Ectodermal cell (in vitro differentiated cells): ENCODE measurements at regions not wholly inside any gene's neighbourhood (a gene's known extent, or its start where the extent isn't known, plus 50 kb on each side); places are given as distances from the start of the nearest gene placed in this dataset.

Experiments
- H3K27ac ChIP-seq: 2 replicates; pipeline ENCODE4 v1.7.0; 2013; ENCODE audit warnings: mild to moderate bottlenecking, low read depth, low read length; ENCODE audit not compliant: insufficient read depth, poor library complexity, severe bottlenecking
- H3K27me3 ChIP-seq: 2 replicates; pipeline ENCODE4 v1.7.0; 2013; ENCODE audit warnings: mild to moderate bottlenecking, low read length; ENCODE audit not compliant: insufficient read depth, control insufficient read depth, poor library complexity, severe bottlenecking
- H3K36me3 ChIP-seq: one replicate; pipeline ENCODE4 v1.7.0; 2013; ENCODE audit warnings: low read length; ENCODE audit not compliant: control insufficient read depth, insufficient read depth
- H3K4me1 ChIP-seq: one replicate; pipeline ENCODE4 v1.7.0; 2013; ENCODE audit warnings: low read length; ENCODE audit not compliant: control insufficient read depth, insufficient read depth
- H3K4me3 ChIP-seq: 2 replicates; pipeline ENCODE4 v1.7.0; 2013; ENCODE audit warnings: low read depth, low read length, control low read depth; ENCODE audit not compliant: insufficient read depth
- H3K9me3 ChIP-seq: 2 replicates; pipeline ENCODE4 v1.7.0; 2013; ENCODE audit warnings: mild to moderate bottlenecking, low read length, moderate library complexity; ENCODE audit not compliant: control insufficient read depth
- WGBS, 2 experiments: methylation state at CpG; one replicate each; pipeline ENCODE4 v1.1.7; 2013; ENCODE audit warnings: missing lambda C conversion rate in 2 of 2; 5-methylcytosine and 5-hydroxymethylcytosine counted together

DNA sequence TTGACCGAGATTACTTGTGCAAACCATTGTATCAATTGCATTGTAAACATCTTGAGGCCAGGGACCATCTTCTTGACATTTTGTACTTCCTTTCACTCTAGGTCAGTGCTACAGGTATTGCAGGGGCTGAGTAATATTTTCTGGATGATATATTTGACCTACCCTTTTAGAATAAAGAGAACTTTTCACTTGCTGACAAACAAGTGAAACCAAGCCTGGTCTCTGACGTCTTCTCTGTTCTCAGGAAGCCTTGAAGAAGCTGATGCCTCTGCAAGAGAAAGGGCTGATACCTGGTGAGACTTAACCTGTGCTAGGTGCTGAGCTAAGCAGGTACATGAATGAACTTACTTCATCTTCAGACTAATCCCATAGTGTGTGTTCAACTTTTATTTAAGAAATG is 60.5 kb upstream of the GGTLC1 start:
- Histone ChIP-seq H3K27me3 (no peaks in the 10 kb centered on the region), H3K36me3 (no peaks in the 10 kb centered on the region), H3K4me3 (no peak overlapping the region), H3K9me3 (no peaks in the 10 kb centered on the region), H3K27ac (no peak overlapping the region), H3K4me1 (no peaks in the 10 kb centered on the region)
- WGBS, 2 experiments, result 92 to 96% methylated on average over 2 of the region's 2 CpGs

DNA sequence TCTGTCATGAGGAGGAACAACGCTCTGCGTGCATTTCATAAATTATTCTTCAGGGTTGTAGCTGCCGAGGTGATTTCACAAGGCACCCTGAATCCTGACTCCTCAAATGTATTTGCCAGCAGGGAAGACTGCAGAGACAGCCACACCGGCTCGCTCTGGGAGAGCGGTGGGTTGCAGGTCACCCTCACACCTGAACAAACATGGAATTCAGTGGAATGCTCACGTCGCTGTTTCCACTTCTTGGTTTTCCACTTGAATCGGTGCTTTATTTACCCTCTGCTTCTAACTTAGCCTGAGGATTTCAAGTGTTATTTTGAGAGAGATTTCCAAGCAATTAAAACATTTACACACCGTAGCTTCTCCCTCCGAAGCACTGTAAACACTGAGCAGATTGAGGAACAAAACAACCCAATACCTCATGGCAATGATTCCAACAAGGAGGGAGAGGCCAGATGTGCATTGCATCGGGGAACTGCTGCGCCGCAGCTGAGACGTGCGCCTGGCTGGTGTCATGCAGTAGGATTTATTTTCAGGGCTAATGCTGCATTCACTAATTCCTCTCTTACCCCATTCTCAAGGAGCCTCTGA is 59.5 kb upstream of the GGTLC1 start:
- Histone ChIP-seq H3K4me1 (no peaks in the 10 kb centered on the region), H3K27ac (no peak overlapping the region), H3K36me3 (no peaks in the 10 kb centered on the region), H3K4me3 (no peak overlapping the region), H3K9me3 (no peaks in the 10 kb centered on the region), H3K27me3 (no peaks in the 10 kb centered on the region)
- WGBS, 2 experiments, result 94 to 95% methylated on average over 16 of the region's 16 CpGs

DNA sequence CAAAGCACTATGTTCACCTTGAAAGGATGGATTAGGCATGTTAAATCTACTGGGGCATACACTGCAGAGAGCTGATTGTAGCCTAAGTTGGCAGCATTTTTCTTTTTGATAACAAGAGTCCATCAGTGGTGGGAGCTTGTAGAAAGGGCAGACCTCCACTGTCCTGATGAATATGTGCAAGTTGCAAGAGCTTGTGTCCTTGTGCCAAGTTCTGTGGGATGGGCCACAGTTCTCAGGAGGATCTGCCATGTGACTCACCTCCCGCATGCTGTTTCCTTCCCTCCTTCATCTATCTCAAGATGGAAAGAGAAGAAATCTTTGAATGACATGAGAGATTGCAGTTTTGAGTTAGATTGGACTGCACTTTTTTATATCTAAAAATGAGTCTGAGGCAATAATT is 58.3 kb upstream of the GGTLC1 start:
- Histone ChIP-seq H3K9me3 (no peaks in the 10 kb centered on the region), H3K4me1 (no peaks in the 10 kb centered on the region), H3K36me3 (no peaks in the 10 kb centered on the region), H3K27ac (no peak overlapping the region), H3K4me3 (no peak overlapping the region), H3K27me3 (no peaks in the 10 kb centered on the region)
- 100% methylated on average over 1 of the region's 1 CpG; no CpG with 5 or more reads in 1 of the 2 experiments for WGBS, 2 experiments

DNA sequence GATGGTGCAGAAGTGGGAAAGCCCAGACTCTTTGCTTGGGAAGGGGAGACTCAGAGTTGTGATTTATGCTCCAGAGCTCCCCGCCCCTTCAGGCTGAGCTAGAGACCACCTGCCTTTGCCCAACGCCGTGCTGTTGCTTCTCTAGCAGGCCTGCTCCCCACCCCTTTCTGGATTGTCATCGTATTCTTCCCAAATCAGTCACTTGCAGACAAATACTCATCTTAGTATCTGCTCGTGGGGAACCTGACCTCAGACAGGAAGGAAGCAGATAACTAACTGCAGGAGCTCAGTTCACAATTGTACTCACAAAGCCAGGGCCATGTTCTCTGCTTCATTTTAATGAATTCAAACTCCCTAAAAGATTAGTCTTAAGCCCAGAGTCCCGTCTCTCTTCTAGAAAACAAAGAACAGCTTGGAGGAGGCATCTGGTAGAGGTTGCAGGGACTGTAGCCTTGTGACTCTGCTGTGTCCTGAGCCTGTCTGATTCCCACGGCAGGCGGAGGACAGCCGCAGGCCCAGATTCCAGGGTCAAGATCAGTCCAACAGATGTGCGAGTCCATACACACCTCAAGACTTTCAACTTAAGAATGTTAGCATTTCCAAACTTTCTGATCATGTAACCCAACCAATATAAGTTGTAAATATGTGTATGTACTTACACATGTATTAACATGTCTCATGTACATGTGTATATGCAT is 57.2 kb upstream of the GGTLC1 start:
- Histone ChIP-seq H3K36me3 (no peaks in the 10 kb centered on the region), H3K9me3 (no peaks in the 10 kb centered on the region), H3K4me1 (no peaks in the 10 kb centered on the region), H3K4me3 (no peak overlapping the region), H3K27ac (no peak overlapping the region), H3K27me3 (no peaks in the 10 kb centered on the region)
- 85 to 91% methylated on average over 10 of the region's 10 CpGs for WGBS, 2 experiments

DNA sequence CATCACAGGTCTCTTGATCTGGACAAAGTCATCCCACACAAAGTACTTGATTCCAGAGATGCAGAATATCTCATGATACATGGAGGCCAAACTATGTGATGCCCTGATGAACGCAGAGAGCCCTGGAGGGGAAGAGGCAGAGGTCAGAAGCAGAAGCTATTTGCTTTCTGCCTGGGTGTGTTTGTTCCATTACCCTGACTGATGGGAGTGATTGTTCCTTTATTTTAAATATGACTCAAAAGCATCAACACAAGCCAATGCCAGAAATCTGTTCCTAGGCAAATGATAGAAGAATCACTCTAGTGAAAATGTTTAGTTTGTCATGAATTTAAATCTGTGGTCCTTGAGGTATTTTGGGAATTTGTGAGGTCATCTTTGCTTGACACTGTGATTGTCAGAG is 54.7 kb upstream of the GGTLC1 start:
- Histone ChIP-seq H3K27me3 (no peaks in the 10 kb centered on the region), H3K27ac (no peak overlapping the region), H3K4me1 (no peaks in the 10 kb centered on the region), H3K36me3 (no peaks in the 10 kb centered on the region), H3K9me3 (no peaks in the 10 kb centered on the region), H3K4me3 (no peak overlapping the region)
- WGBS, 2 experiments, result 87 to 92% methylated on average over 1 of the region's 1 CpG

DNA sequence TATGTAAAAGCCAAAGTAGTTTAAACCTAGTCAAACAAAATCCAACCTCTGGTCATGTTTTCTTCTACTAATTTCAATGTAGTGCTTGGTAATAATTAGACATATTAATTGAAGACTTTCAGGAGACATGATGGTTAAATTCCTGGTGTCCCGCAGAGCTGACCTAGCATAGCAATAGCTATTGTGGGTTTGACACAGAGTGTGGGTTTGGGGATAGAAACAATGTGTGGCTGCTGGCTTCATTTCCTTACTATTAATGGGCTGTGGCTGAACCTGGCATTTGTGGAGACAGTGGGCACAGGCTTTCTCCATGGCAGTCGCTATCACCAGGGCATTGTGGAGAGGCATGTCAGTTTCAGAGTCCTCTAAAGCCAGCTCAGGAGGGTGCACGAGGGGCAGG is 54.1 kb upstream of the GGTLC1 start:
- H3K4me1 ChIP-seq, result no peaks in the 10 kb centered on the region
- no peaks in the 10 kb centered on the region for H3K9me3 ChIP-seq
- no peak overlapping the region for H3K27ac ChIP-seq
- no peaks in the 10 kb centered on the region for H3K36me3 ChIP-seq
- WGBS, 2 experiments, result 85 to 92% methylated on average over 3 of the region's 3 CpGs
- H3K4me3 ChIP-seq, result no peak overlapping the region
- H3K27me3 ChIP-seq, result no peaks in the 10 kb centered on the region

DNA sequence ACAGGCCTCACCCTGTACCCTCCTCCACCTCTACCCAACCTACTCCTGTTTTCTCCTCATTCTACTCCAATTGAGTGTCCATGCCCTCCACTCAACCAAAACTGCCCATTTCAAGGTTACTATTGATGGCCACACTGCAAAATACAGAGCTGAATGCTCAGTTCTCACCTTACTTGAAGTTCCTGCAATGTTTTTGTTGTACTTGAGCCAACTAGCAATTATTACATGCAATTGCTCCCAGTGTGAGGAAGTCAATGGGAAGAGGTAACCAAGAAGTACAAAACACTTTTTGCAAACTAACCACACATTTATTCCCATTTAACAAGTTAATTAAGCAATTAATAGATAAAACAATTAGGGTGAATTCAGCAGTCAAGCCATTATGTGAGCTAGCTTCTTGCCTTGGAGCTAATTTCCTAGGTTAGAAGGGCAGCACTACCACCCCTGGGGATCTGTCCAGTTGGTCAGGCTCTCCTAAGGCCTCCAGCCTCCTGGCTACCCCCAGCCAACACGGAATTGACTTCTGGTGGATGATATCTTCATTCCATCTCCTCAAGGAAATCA is 52.4 kb upstream of the GGTLC1 start:
- 90% methylated on average over 1 of the region's 1 CpG for WGBS, 2 experiments
- no peak overlapping the region for H3K27ac ChIP-seq
- H3K36me3 ChIP-seq, result no peaks in the 10 kb centered on the region
- H3K9me3 ChIP-seq, result no peaks in the 10 kb centered on the region
- H3K4me3 ChIP-seq, result no peak overlapping the region
- no peaks in the 10 kb centered on the region for H3K27me3 ChIP-seq
- H3K4me1 ChIP-seq, result no peaks in the 10 kb centered on the region

DNA sequence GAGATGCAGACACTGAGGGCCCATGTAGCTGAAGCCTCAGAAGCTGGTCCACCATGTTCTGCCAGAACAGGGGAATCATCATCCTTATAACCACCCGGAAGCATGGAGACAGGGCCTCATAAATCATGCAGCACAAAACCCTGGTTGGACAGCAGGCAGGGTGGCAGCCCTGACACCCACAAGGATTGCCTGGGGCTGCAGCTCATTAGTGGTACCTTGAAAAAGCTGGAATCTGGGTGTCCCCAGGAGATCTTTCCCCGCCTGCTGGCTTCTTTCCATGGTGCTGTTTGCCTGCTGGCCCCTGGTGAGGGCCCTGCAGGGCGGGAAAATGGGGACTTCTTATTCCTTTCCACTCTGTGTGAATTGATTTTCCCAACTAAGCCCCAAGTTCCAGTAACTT is 50.6 kb upstream of the GGTLC1 start:
- H3K4me1 ChIP-seq, result no peaks in the 10 kb centered on the region
- H3K9me3 ChIP-seq, result no peaks in the 10 kb centered on the region
- H3K27ac ChIP-seq, result no peak overlapping the region
- WGBS, 2 experiments, result 89 to 93% methylated on average over 3 of the region's 3 CpGs
- no peaks in the 10 kb centered on the region for H3K36me3 ChIP-seq
- no peak overlapping the region for H3K4me3 ChIP-seq
- no peaks in the 10 kb centered on the region for H3K27me3 ChIP-seq
